PC-3 (cell line): ENCODE measurements at regions not wholly inside any gene's neighbourhood (a gene's known extent, or its start where the extent isn't known, plus 50 kb on each side); places are given as distances from the start of the nearest gene placed in this dataset.

ENCODE experiments used
- ATAC-seq: fragments of 200-7000 bp; cut with Tn5 transposase; 2 replicates; pipeline ENCODE4 v1.9.1; 2020; ENCODE audit warnings: mild to moderate bottlenecking, moderate library complexity
- BruUV-seq: library from RNA; stranded (reverse); fragments of 400-500 nt; replicated peaks from 2 replicates; lab custom pipeline; 2021; lab: Mats Ljungman, UMichigan
- CTCF ChIA-PET: fragments of 300-600 bp; sonication (Branson Sonifier 250); formaldehyde crosslinking; loops from one replicate; lab custom pipeline; 2022; ENCODE audit warnings: antibody characterized with exemption; lab: Charles Lee
- POLR2A ChIA-PET: fragments of 300-600 bp; sonication (Branson Sonifier 250); formaldehyde crosslinking; loops from one replicate; lab custom pipeline; 2022; ENCODE audit warnings: antibody characterized with exemption; ENCODE audit not compliant: unreplicated experiment; lab: Charles Lee
- DNase-seq: peaks from one replicate; pipeline ENCODE4 v3.0.0-alpha.2; 2015
- H2AFZ ChIP-seq: fragments of 300-600 bp; sonication (generic); 2 replicates; pipeline ENCODE4 v1.6.0; 2016; ENCODE audit warnings: antibody characterized with exemption, low read length
- H3F3A ChIP-seq: fragments of 300-600 bp; sonication (generic); one replicate; pipeline ENCODE4 v1.6.0; 2017; ENCODE audit warnings: antibody characterized with exemption, low read length, control low read depth, mild to moderate bottlenecking; ENCODE audit not compliant: unreplicated experiment
- H3K27ac ChIP-seq: fragments of 300-600 bp; sonication (generic); 2 replicates; pipeline ENCODE4 v1.5.1; 2016; ENCODE audit warnings: mild to moderate bottlenecking, low read length
- H3K27me3 ChIP-seq: fragments of 300-600 bp; sonication (generic); 2 replicates; pipeline ENCODE4 v1.6.1; 2016; ENCODE audit warnings: low read length, mixed read lengths
- H3K36me3 ChIP-seq: fragments of 300-600 bp; sonication (generic); 2 replicates; pipeline ENCODE4 v1.6.1; 2016; ENCODE audit warnings: low read depth, mixed run types, low read length, mixed read lengths
- H3K4me1 ChIP-seq: fragments of 300-600 bp; sonication (generic); 2 replicates; pipeline ENCODE4 v1.5.1; 2016; ENCODE audit warnings: low read length; ENCODE audit not compliant: insufficient read depth
- H3K4me2 ChIP-seq: fragments of 300-600 bp; sonication (generic); 2 replicates; pipeline ENCODE4 v1.6.0; 2016; ENCODE audit warnings: low read length
- H3K4me3 ChIP-seq: fragments of 300-600 bp; sonication (generic); 2 replicates; pipeline ENCODE4 v1.5.1; 2016; ENCODE audit warnings: mild to moderate bottlenecking, low read length, mixed read lengths
- H3K79me2 ChIP-seq: fragments of 300-600 bp; sonication (generic); 2 replicates; pipeline ENCODE4 v1.6.1; 2017; ENCODE audit warnings: low read length, mixed read lengths
- H3K9ac ChIP-seq: fragments of 300-600 bp; sonication (generic); 2 replicates; pipeline ENCODE4 v1.6.0; 2016; ENCODE audit warnings: mild to moderate bottlenecking, low read length
- H3K9me2 ChIP-seq: fragments of 300-600 bp; sonication (generic); replicated peaks from 2 replicates; pipeline ENCODE4 v1.6.1; 2016; ENCODE audit warnings: mixed run types, low read length, mixed read lengths
- H3K9me3 ChIP-seq: fragments of 300-600 bp; sonication (generic); 2 replicates; pipeline ENCODE4 v1.6.1; 2016; ENCODE audit warnings: low read length, mixed read lengths
- H4K20me1 ChIP-seq: fragments of 300-600 bp; sonication (generic); 2 replicates; pipeline ENCODE4 v1.6.1; 2016; ENCODE audit warnings: low read length, mixed read lengths
- CTCF ChIP-seq: fragments of 300-600 bp; sonication (generic); conservative IDR thresholded peaks from 2 replicates; pipeline ENCODE4 v1.5.1; 2017; ENCODE audit warnings: antibody characterized with exemption, low read depth, mild to moderate bottlenecking, low read length
- EZH2 ChIP-seq: fragments of 300-600 bp; sonication (generic); IDR thresholded peaks from one replicate; pipeline ENCODE4 v1.6.1; 2017; ENCODE audit warnings: antibody characterized with exemption, mild to moderate bottlenecking, low read length; ENCODE audit not compliant: unreplicated experiment
- EZH2phosphoT487 ChIP-seq: fragments of 300-600 bp; sonication (generic); IDR thresholded peaks from 2 replicates; pipeline ENCODE4 v1.6.1; 2018; ENCODE audit warnings: mild to moderate bottlenecking, antibody characterized with exemption, low read length, borderline replicate concordance
- intact Hi-C: fragments of 100-400 bp; cut with micrococcal nuclease; formaldehyde crosslinking; loops from 2 replicates; pipeline ENCODE4 v1.9.0; 2023

- intact Hi-C loops = no loop called here
- CTCF ChIA-PET = no interaction called here
- BruUV-seq = no TSS peak
- Histone ChIP-seq H3K9me3 (no peaks in the 10 kb centered on the region), H3K9me2 (no peaks in the 10 kb centered on the region), H4K20me1 (no peaks in the 10 kb centered on the region), H3K4me2 (no peak overlapping the region), H3K36me3 (no peaks in the 10 kb centered on the region), H3K27ac (no peak overlapping the region), H3K79me2 (no peaks in the 10 kb centered on the region), H3K9ac (no peak overlapping the region), H3K4me3 (no peak overlapping the region), H2AFZ (no peak overlapping the region), H3K4me1 (peaks cover 17% of the 10 kb centered on the region), H3F3A (no peaks in the 10 kb centered on the region), H3K27me3 (no peaks in the 10 kb centered on the region)
- TF ChIP-seq EZH2phosphoT487 = no peak
- TF ChIP-seq EZH2 = no peak
- no peak for TF ChIP-seq CTCF
- no peak for ATAC-seq
- no peak for DNase-seq
- POLR2A ChIA-PET = no interaction called here
These were observed 160.3 kb downstream of the KATNAL1 start for GRCh38 chr13:30147015-30147414.

GRCh38 chr13:30145709-30146367 is 161.5 kb downstream of the KATNAL1 start:
- no peak for ATAC-seq
- CTCF ChIA-PET = interaction anchor here (0.7 kb wide), 1 partner anchor 10 kb away, joined by 4 read pairs; no protein-coding TSS in a partner anchor
- no peak overlapping the region for H2AFZ ChIP-seq
- H4K20me1 ChIP-seq = no peaks in the 10 kb centered on the region
- H3K4me2 ChIP-seq = no peak overlapping the region
- DNase-seq = no peak
- POLR2A ChIA-PET = interaction anchor here (0.5 kb wide), 1 partner anchor 437 kb away, joined by 5 read pairs; no protein-coding TSS in a partner anchor
- no peak overlapping the region for H3K27ac ChIP-seq
- BruUV-seq = no TSS peak
- H3K9me3 ChIP-seq = no peaks in the 10 kb centered on the region
- peaks cover 21% of the 10 kb centered on the region for H3K4me1 ChIP-seq
- no peaks in the 10 kb centered on the region for H3K79me2 ChIP-seq
- H3K27me3 ChIP-seq = no peaks in the 10 kb centered on the region
- no peaks in the 10 kb centered on the region for H3K36me3 ChIP-seq
- no peaks in the 10 kb centered on the region for H3F3A ChIP-seq
- TF ChIP-seq EZH2phosphoT487 = no peak
- TF ChIP-seq CTCF = no peak
- no peak for TF ChIP-seq EZH2
- no peaks in the 10 kb centered on the region for H3K9me2 ChIP-seq
- no peak overlapping the region for H3K4me3 ChIP-seq
- no peak overlapping the region for H3K9ac ChIP-seq
- intact Hi-C loops = no loop called here

DNA sequence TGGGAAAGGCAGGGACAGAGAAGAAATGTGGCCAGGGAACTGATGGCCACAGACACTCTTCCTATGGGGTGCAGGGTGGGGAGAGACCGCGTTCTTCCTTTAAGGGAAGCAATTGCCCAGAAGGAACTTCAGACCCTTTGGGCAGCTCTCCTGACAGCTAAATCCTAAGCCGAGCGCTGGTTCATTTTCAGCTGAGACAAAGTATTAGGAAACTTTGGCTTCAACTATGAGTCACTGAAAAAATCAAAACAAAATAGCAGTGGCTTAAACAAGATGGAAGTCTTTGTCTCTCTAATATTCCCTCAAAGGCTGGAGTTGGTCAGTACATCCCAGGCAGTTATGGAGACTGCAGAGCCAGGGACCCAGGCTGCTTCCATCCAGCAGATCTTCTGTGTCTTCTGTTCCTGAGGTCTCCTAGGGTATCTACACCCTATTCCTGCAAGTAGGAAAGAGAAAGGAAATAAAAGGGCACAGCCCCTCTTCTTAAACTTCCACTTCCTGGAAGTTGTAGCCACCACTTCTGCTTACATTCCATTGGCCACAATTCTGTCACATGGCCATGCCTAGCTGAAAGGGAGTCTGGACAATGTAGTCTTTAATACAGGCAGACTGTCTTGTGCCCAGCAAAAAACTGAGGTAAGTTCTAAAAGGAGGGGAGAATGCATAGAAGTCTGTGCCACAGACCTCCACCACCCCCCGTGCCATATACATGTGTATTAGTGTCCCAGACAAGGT is 163.5 kb downstream of the KATNAL1 start:
- Histone ChIP-seq H3K27ac (peak overlapping the region; percentile 70; the same call in 1 of the 2 replicates), H3K27me3 (no peaks in the 10 kb centered on the region), H3K9me3 (no peaks in the 10 kb centered on the region), H3K9me2 (no peaks in the 10 kb centered on the region), H3K36me3 (no peaks in the 10 kb centered on the region), H3F3A (no peaks in the 10 kb centered on the region), H3K4me3 (no peak overlapping the region), H2AFZ (no peak overlapping the region), H4K20me1 (no peaks in the 10 kb centered on the region), H3K79me2 (no peaks in the 10 kb centered on the region), H3K4me1 (peaks cover 21% of the 10 kb centered on the region), H3K4me2 (no peak overlapping the region), H3K9ac (no peak overlapping the region)
- ATAC-seq (no peak), DNase-seq (no peak)
- no TSS peak for BruUV-seq
- TF ChIP-seq CTCF = no peak
- TF ChIP-seq EZH2phosphoT487 = no peak
- no peak for TF ChIP-seq EZH2
- POLR2A ChIA-PET = no interaction called here
- CTCF ChIA-PET = no interaction called here
- intact Hi-C loops = no loop called here
